ENCODE measurements at regions not wholly inside any gene's neighbourhood (a gene's known extent, or its start where the extent isn't known, plus 50 kb on each side); places are given as distances from the start of the nearest gene placed in this dataset.
A peak's percentile ranks its signal among the peaks of the same experiment; 100 is the strongest.

GRCh38 chr7:67375427-67375826 is 378.8 kb downstream of the TYW1 start:
- TF ChIP-seq POLR2A (IDR thresholded peaks at IDR 0.05): no peak
- DNase-seq (no peak), ATAC-seq (no peak)
- peaks cover 0 to 10% (median 2%) of the 10 kb centered on the region in 12 donors for H3K9me3 ChIP-seq
- intact Hi-C loops (cut with DNase I): loop anchor here in 1 of 10 donors (10.0 kb wide), 1 partner anchor 239 kb away; no protein-coding TSS in a partner anchor
- H3K4me1 ChIP-seq: no peaks in the 10 kb centered on the region
- WGBS, 4 donors: 81 to 85% (median 83%) methylated on average over 5 of the region's 5 CpGs
- H3K27ac ChIP-seq: no peak overlapping the region
- H3K27me3 ChIP-seq: peaks cover 0 to 13% (median 5%) of the 10 kb centered on the region in 9 donors
- no peak overlapping the region for H3K4me3 ChIP-seq
- H3K36me3 ChIP-seq: no peaks in the 10 kb centered on the region

- Histone ChIP-seq H3K27ac (no peak overlapping the region), H3K9me3 (peaks cover 0 to 10% (median 2%) of the 10 kb centered on the region in 12 donors), H3K4me1 (no peaks in the 10 kb centered on the region), H3K36me3 (no peaks in the 10 kb centered on the region), H3K27me3 (no peaks in the 10 kb centered on the region), H3K4me3 (no peak overlapping the region)
- TF ChIP-seq POLR2A (IDR thresholded peaks at IDR 0.05) (no peak), CTCF (IDR thresholded peaks at IDR 0.05) (peak; percentile 62 to 85 (median 82))
- 37 to 49% (median 42%) methylated on average over 12 to 16 of the region's 16 CpGs for WGBS, 4 donors
- DNase-seq (peak; percentile 55 to 68 (median 60)), ATAC-seq (peak; percentile 73 to 81 (median 76))
- intact Hi-C loops (cut with DNase I): loop anchor here in 1 of 10 donors (10.0 kb wide), 1 partner anchor 237 kb away; no protein-coding TSS in a partner anchor
Observed at GRCh38 chr7:67377939-67378862, 381.6 kb downstream of the TYW1 start.

- intact Hi-C loops (cut with DNase I): no loop called here
- TF ChIP-seq CTCF (IDR thresholded peaks at IDR 0.05) (no peak), POLR2A (IDR thresholded peaks at IDR 0.05) (no peak)
- ATAC-seq (peak in 1 of 4 donors; percentile 10), DNase-seq (no peak)
- no peaks in the 10 kb centered on the region for H3K4me1 ChIP-seq
- no peaks in the 10 kb centered on the region for H3K27me3 ChIP-seq
- 70 to 98% (median 90%) methylated on average over 4 of the region's 4 CpGs for WGBS, 4 donors
- H3K36me3 ChIP-seq: no peaks in the 10 kb centered on the region
- H3K4me3 ChIP-seq: no peak overlapping the region
- H3K9me3 ChIP-seq: peaks cover 0 to 4% (median 0%) of the 10 kb centered on the region in 12 donors
- H3K27ac ChIP-seq: no peak overlapping the region
Observed at GRCh38 chr7:67380326-67380725, 383.7 kb downstream of the TYW1 start.

- H3K4me3 ChIP-seq: no peak overlapping the region
- TF ChIP-seq POLR2A (IDR thresholded peaks at IDR 0.05) (no peak), CTCF (IDR thresholded peaks at IDR 0.05) (no peak)
- H3K27ac ChIP-seq: no peak overlapping the region
- intact Hi-C loops (cut with DNase I): no loop called here
- DNase-seq: no peak
- H3K36me3 ChIP-seq: no peaks in the 10 kb centered on the region
- H3K9me3 ChIP-seq: no peaks in the 10 kb centered on the region
- peak in 1 of 4 donors; percentile 31 for ATAC-seq
- no peaks in the 10 kb centered on the region for H3K4me1 ChIP-seq
- H3K27me3 ChIP-seq: no peaks in the 10 kb centered on the region
- WGBS, 4 donors: 70 to 93% (median 82%) methylated on average over 4 of the region's 4 CpGs
Observed at GRCh38 chr7:67380858-67381257, 384.2 kb downstream of the TYW1 start.
